ENCODE measurements at regions not wholly inside any gene's neighbourhood (a gene's known extent, or its start where the extent isn't known, plus 50 kb on each side); places are given as distances from the start of the nearest gene placed in this dataset.

DNA sequence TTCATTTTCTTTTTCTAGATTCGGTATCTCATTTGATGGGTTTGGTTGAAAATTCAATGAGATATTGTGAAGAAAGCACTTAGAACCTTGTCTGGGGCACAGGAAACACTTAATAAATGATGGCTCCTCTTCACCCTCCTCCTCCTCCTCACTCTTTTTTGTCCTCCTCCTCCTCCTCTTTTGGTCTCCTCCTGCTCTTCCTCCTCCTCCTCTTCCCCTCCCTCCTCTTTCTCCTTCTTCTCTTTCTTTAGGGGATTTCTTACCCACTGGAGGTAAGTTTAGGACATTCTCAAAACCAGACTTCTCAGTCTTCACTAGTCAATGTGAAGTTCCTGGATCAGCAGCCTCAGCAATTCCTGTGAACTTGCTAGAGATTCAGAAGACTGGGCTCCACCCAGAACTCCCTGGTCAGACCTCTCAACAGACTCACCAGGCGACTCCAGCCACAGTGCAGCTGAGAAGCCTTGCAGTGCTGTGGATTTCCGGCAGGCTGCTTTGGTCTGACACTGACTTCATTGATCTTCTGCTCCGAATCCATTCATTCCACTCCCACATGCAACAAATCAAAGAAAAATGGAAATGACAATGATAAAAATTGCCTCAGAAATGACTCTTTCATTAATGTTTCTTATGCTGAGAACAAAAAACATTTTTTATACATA, 368.6 kb upstream of the B3GAT1 start:
- FAIRE-seq (no peak), DNase-seq (ENCODE audit: low spot score) (no peak)

- FAIRE-seq (no peak), DNase-seq (ENCODE audit: low spot score) (no peak)
These were observed 367.1 kb upstream of the B3GAT1 start for GRCh38 chr11:134779179-134779578.

GRCh38 chr11:134768463-134768862, 356.4 kb upstream of the B3GAT1 start:
- DNase-seq (ENCODE audit: low spot score): no peak
- no peak for FAIRE-seq

DNA sequence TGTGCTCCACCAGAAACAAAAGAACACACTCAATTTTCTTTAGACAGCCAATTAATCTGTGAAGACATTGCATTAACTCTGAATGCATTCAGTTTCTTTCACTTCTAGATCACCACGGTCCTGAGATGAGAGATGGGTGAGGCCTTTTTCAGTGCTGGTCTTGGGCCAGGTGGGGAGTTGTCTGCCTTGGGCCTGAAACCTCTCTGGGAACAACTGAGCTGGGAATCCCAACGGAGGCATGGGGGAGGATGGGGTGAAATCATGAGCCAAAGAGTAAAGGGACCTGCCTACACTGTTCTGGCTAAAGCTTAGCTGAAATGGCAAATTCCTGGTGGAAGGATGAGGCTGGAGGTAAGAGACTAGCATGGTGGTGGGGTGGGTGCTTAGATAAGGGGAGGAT, 353.5 kb upstream of the B3GAT1 start:
- DNase-seq (ENCODE audit: low spot score): no peak

DNA sequence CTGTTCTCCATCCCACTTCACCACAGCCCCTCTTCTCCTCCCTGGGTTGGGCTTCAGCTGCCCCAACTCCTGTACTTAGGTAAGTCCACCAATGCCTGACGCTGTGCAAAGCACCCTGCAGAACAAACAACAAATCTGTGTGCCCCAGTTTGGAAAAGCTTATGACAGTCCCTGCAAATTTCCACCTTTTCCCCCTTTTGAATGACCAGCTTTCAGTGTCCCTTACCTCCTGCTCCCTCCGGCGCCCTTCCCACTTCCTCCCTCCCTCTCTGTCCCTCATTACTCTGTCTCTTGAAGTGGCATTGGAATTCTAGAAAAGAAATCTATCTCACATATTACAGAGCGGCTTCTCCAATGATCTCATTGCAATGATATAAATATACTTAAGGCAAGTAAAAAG, 352.9 kb upstream of the B3GAT1 start:
- no peak for DNase-seq (ENCODE audit: low spot score)
- no peak for FAIRE-seq

More for the DNA sequence above, 353.5 kb upstream of the B3GAT1 start:
- no peak for FAIRE-seq

DNA sequence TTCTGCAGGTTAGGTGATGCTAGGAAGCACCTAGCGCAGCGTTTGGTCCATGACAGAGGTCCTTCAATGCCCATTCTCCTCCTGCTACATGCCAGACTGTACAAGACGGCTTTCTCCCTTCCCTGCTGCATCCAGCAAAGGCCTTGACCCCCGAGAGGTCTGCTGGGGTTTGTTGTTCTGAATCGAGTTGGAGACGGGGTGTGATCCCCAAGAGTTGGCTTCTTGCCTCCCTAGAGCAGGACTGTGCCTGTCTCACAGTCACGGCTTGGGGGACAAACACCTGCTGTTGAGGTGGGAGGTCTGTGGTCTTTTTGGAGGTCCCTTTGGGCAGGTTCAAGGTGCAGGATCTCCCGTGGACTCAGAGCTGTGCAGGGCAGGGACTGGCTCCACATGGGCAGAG, 352.3 kb upstream of the B3GAT1 start:
- DNase-seq (ENCODE audit: low spot score) (no peak), FAIRE-seq (no peak)

GRCh38 chr11:134763030-134763388, 351.0 kb upstream of the B3GAT1 start:
- FAIRE-seq: no peak
- no peak for DNase-seq (ENCODE audit: low spot score)

DNA sequence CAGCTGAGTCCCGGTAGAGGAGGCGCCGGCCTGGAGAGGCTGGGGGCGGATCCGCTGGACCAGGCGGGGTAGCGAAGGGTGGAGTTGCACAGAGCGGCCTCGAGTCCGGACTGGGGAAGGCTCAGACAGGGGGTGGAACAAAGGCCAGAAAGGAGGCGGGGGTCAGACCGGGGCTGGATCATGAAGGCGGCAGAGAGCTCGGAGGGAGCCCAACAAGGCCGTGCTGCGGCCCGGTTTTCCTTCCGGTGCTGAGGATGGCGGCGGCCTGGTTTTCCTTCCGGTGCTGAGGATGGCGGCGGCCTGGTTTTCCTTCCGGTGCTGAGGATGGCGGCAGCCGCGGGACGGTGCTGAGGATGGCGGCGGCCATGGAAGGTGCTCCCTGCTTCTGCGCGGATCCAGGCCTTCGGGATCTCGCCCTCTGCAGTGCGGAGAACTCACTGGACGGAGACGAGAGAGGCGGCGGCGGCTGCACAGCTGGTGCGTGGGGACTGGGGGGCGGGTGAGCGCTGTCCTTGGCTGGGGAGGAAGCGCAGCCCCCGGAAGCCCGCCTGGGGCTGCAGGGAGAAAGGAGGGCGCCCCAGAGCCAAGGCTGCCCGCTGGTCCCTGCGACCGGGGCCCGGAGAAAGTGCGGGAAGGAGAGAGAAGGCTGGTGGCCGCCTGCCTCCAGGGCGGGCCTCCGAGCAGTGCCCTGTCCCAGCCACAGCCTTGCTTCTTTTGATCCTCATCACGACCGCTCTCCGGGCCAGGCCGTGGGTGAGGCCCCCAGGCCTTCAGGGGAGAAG, 350.4 kb upstream of the B3GAT1 start:
- FAIRE-seq (no peak), DNase-seq (ENCODE audit: low spot score) (no peak)

GRCh38 chr11:134761926-134762247, 349.8 kb upstream of the B3GAT1 start:
- FAIRE-seq (no peak), DNase-seq (ENCODE audit: low spot score) (no peak)

GRCh38 chr11:134761386-134761785, 349.3 kb upstream of the B3GAT1 start:
- DNase-seq (ENCODE audit: low spot score) (no peak), FAIRE-seq (no peak)

DNA sequence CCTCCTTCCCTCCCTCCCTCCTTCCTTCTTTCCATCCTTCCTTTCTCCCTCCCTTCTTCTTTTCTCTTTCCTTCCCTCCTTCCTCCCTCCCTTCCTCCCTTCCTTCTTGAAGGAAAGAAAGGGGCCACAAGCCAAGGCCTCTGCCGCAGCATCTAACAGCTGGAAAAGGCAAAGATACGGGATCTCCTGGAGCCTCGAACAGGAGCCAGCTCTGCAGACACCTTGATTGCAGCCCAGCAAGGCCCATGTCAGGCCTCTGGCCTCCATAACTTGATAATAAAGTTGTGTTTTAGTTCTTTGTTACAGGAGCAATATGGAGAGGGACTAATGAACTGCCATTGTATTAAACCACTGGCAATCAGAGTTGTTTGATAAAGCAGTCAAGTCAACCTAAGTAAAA, 348.9 kb upstream of the B3GAT1 start:
- DNase-seq (ENCODE audit: low spot score): no peak
- no peak for FAIRE-seq

DNA sequence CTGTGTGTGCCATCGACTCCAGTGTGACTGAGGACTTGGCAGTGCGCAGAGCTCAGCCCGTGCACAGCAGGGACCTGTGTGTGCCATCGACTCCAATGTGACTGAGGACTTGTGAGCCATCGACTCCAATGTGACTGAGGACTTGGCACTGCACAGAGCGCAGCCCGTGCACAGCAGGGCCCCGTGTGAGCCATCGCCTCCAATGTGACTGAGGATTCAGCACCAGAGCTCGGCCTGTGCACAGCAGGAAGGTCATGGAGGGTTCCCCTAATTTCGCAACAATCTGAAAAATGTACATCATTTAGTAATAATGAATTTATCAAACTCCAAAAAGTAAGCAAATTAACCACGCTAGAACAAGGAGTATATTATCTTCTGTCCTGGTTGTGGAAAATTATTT, 348.3 kb upstream of the B3GAT1 start:
- no peak for DNase-seq (ENCODE audit: low spot score)
- FAIRE-seq: no peak

DNA sequence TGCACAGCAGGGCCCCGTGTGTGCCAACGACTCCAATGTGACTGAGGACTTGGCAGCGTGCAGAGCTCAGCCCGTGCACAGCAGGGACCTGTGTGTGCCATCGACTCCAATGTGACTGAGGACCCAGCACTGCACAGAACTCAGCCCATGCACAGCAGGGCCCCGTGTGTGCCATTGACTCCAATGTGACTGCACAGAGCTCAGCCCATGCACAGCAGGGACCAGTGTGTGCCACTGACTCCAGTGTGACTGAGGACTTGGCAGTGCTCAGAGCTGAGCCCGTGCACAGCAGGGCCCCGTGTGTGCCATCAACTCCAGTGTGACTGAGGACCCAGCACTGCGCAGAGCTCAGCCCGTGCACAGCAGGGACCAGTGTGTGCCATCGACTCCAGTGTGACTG, 347.8 kb upstream of the B3GAT1 start:
- no peak for FAIRE-seq

GRCh38 chr11:134759274-134759673, 347.2 kb upstream of the B3GAT1 start:
- FAIRE-seq: no peak
- no peak for DNase-seq (ENCODE audit: low spot score)

More for the DNA sequence above, 347.8 kb upstream of the B3GAT1 start:
- no peak for DNase-seq (ENCODE audit: low spot score)

GRCh38 chr11:134758342-134758931, 346.4 kb upstream of the B3GAT1 start:
- no peak for FAIRE-seq
- no peak for DNase-seq (ENCODE audit: low spot score)

DNA sequence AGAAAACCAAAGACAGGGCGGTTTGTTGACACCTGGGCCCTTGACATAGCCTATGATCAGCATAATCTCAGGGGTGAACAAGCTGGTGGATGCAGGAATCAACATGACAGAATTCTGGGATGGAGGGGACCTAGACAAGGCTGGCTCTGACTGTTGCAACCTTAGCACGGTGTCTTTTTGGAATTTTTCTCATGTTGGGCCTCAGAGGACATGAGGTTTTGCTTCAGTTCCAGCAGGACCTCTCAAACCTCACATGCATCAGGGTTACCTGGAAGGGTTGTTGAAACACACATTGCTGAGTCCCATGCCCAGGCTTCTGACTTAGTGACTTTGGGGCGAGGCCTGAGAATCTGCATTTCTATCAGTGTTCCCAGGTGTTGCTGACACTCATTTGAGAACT, 345.6 kb upstream of the B3GAT1 start:
- no peak for DNase-seq (ENCODE audit: low spot score)
- FAIRE-seq: no peak

GRCh38 chr11:134756811-134757540, 344.9 kb upstream of the B3GAT1 start:
- DNase-seq (ENCODE audit: low spot score): no peak
- FAIRE-seq: no peak

- FAIRE-seq: no peak
These were observed 343.5 kb upstream of the B3GAT1 start for GRCh38 chr11:134755535-134755934.

GRCh38 chr11:134754521-134755198, 342.6 kb upstream of the B3GAT1 start:
- FAIRE-seq (no peak), DNase-seq (ENCODE audit: low spot score) (no peak)

More at GRCh38 chr11:134755535-134755934, 343.5 kb upstream of the B3GAT1 start:
- no peak for DNase-seq (ENCODE audit: low spot score)

DNA sequence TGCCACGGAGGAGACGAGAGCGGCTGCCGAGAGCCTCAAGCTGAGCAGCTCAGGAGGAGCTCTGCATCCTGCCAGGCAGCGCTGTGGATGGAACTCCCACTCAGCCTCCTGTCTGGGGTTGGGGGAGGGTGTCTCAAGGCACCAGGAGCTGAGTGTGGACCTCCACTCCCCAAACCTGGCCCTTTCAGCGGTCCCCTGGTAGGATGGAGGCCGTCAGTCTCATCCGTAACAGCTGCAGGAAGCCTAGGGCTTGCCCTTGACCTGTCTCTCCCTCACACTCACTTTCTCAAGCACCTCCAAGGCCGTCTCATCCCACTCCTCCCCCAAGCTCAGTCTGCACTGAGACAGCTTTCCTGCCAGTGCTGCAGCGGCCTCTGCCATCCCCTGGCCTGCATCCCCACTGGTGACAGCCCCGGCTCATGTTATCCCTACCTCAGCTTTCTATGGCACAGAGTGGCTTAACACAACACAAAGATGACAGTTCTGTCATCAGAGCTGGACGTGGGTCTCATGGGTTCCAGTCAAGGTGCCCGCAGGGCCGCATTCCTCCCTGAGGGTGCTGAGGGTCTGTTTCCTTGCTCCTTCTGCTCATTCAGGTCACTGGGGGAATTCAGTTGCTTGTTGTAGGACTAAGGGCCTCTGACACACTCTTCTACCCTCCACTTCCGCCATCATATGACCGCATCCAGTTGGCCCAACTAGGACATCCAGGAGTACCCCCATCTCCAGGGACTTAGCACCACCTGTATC, 341.9 kb upstream of the B3GAT1 start:
- no peak for DNase-seq (ENCODE audit: low spot score)
- FAIRE-seq: no peak
